CD4-positive, alpha-beta T cell treated with Interleukin-2 at 100 ng/mL for 4 hours (primary cell): ENCODE measurements at regions not wholly inside any gene's neighbourhood (a gene's known extent, or its start where the extent isn't known, plus 50 kb on each side); places are given as distances from the start of the nearest gene placed in this dataset.
A peak's percentile ranks its signal among the peaks of the same experiment; 100 is the strongest.
"Not testable (repeated sequence)": the region's sequence is repeated elsewhere in the genome, so short reads cannot be mapped to it uniquely, and the experiment has no call there.

Experiments
- DNase-seq: peaks from one replicate; pipeline ENCODE4 v3.0.0-alpha.2; 2020; ENCODE audit warnings: low spot score

DNA sequence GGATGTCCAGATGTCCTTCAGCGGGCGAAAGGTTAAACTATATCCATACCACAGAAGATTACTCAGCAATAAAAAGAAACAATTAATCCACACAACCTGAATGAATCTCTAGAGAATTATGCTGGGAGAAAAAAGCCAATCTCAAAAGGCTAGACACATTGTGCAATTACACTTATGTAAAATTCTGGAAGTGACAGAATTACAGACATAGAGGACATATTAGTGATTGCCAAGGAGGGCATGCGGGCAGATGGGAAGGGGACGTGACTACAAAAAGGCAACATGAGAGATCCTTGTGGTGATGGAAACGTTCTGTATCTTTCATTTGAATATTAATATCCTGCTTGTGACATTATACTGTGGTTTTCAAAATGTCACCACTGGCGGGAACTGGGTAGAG lies 103.5 kb upstream of the BMAL1 start:
- no peak for DNase-seq

- peak; percentile 25 for DNase-seq
These were observed 94.3 kb upstream of the BMAL1 start for GRCh38 chr11:13183094-13183825.

GRCh38 chr11:13183826-13184196 lies 93.8 kb upstream of the BMAL1 start:
- no peak for DNase-seq

DNA sequence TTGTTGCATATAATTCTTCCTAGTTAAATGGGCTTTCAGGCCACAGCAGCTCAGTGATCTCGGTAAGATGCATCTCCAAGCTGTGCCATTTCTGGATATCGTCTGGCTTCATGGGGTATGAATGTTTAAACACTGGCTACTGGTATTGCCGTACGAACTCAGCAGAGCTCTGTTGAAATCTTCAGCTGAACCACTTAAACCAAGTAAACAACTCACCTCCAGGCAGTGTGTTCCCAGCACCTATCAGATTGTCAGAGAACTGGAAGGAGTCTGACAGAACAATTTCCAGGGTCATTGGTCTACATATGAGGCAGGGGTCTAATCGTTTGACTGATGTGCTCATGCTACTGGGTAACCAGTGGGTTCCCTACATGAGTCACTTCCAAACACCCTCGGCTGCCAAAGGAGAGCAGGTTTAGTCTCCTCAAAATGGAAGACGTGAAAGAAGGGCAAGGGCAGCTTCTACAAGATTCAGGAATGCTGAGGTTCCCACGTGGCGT lies 93.2 kb upstream of the BMAL1 start:
- no peak for DNase-seq

GRCh38 chr11:13188179-13188578 lies 89.4 kb upstream of the BMAL1 start:
- no peak for DNase-seq

- DNase-seq: no peak
These were observed 87.8 kb upstream of the BMAL1 start for GRCh38 chr11:13189561-13190426.

GRCh38 chr11:13193613-13194012 lies 84.0 kb upstream of the BMAL1 start:
- no peak for DNase-seq

DNA sequence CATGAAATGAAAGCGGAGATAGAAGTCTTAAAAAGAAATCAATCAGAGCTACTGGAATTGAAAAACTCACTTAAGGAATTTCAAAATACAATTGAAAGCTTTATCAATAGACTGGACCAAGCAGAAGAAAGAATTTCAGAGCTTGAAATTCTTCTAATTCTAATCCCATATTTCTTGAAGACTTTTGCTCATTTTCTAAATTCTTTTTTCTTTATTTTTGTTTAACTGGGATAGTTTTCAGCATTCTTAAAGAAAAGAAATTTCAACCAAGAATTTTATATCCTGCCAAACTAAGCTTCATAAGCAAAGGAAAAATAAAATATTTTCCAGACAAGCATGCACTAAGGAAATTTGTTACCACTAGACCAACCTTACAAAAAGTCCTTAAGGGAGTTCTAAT lies 80.2 kb upstream of the BMAL1 start:
- not testable (repeated sequence) for DNase-seq

GRCh38 chr11:13205486-13205885 lies 72.1 kb upstream of the BMAL1 start:
- no peak for DNase-seq

GRCh38 chr11:13206086-13206640 lies 71.4 kb upstream of the BMAL1 start:
- DNase-seq: no peak

GRCh38 chr11:13207270-13207664 lies 70.3 kb upstream of the BMAL1 start:
- no peak for DNase-seq

DNA sequence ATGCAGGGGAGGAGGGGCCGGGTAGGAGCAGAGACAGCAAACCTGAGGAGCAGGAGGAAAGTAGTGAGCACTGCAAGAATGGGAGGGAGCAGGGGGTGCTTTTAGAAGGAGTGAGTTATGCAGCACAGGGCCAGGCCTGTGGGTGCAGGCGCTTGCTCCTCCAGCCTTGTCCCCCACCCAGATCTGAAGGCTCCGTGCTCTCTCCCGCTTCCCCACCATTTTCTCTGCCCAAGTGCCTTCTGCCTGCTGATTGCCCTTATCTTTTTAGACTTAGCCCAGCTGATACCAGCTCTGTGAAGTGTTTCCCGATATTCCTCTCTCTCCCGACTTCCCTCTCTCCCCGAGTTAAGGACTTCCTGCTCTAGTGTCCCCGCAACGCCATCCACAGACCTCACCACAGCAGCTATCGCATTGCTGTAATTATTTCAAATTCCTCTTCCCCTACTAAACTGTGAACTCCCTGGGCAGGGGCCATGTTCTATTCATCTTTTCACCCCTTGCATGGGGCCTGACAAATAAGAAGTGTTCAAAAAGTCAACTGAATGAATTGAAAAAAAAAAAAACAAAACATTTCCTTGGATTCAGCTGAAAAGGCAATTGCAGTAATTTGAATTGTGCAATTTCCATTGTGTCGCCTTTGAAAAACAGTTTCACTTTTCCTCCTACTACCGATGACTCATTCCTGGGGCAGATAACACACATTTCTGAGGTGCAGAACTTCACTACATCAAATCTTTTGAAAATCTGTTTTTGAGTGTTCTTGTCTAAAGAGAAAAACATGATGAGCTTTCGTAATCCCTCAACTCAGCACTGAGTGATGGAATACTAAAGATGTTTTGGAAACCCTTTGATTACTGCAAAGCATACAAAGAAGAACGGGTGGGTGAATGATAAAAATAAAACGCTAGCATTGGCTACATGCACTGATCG lies 69.7 kb upstream of the BMAL1 start:
- peak; percentile 57 for DNase-seq

- DNase-seq: no peak
These were observed 68.7 kb upstream of the BMAL1 start for GRCh38 chr11:13208921-13209320.

DNA sequence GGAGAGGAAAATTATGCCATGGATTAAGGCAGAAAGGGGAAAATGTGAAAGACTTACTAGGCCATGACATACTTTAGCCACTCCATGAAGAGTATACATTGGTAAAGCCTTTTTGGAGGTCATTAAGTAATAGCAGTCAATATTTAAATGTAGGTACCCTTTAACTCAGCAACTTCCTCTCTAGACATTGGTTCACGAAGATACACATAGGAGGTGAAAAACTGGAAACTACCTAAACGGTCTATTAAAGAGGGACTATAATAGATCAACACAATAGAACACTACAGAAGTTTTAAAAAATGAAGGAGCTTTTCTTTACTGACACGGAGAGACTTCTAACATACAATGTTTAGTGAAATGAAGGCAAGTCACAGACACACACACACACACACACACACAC lies 68.2 kb upstream of the BMAL1 start:
- no peak for DNase-seq

DNA sequence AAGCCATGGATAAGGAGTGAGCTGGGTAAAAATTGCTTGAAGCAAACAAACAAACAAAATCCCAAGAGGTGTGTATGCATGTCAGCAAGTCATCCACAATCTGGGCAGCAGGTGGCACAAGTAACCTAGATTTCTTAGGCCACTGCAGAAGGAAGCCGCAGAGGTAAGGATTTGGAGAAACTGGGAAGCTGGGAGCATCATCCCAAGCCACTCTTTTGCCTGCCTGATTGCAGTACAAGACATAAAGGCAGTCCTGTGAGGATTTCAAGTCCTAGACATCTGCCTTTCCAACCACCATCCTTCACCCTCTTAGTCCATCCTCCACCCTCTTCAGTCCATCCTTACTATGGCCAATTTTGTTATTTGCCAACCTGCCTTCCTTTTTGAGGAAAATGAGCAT lies 67.2 kb upstream of the BMAL1 start:
- peak; percentile 10 for DNase-seq

DNA sequence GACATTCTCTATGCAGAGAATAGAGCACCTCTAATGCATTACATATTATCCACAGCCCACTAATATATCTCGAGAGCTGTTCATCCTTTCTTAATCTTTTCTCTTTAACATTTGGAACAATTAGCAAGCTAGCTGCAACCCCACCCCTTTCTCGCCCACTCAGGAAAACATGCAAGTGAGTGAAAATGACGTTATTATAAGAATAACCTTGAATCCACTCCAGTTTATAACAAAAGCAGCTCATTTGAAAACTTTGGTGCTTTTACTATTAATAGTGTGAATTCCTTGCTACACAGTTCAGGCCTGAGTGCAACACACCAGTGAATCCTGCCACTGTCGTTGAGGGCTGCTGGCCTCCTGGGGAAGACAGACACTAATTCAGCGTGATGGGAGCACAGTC lies 63.3 kb upstream of the BMAL1 start:
- DNase-seq: no peak

GRCh38 chr11:13215149-13215548 lies 62.4 kb upstream of the BMAL1 start:
- DNase-seq: no peak

DNA sequence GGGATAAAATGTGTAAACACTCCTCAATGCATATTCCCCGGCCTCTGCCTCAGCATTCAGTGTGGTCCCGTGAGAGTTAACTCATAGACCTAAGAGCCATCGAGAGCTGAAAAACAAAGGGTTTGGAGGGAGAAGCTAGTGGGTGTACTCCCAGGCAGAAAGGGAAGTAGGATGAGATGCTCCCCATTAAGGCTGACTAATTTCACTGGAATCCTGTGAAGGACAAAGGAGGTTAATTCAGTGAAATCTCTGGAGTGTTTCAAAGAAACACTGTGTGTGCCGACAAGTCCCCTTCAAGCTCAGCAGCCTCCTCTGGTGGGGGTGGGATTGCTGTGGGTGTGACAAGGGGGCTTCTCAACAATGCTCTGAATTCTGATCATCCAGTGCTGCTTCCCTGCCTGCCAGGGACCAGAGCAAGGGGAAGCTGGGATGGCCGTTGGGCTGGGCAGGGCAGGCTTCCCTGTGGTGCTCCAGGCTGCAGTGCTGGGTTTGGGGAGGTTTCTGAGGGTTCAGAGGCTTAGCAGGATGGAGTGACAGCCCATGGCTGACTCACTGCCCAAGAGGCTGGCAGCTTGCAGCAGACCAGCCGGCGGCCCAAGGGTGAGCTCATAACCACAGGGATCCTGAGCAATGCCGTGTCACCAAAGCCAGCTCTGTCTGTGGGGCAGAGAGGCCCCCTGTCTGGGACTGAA lies 61.4 kb upstream of the BMAL1 start:
- DNase-seq: no peak

DNA sequence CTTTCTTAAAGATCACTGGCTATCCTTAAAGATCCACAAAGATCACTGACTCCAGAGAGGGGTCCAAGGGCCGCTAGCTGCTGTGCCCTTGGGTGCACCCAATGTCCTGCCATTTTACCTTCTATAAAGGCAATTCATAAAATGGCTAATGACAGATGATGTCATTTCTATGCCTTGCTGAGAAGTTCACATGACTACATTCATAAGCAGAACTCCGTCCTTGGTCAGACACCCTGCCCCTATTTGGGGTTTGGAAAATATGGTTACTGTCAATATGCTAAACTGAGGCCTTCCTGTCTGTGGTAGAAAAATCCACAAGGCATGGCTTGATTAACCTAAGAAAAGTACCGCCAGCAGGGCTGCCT lies 60.9 kb upstream of the BMAL1 start:
- DNase-seq: no peak

DNA sequence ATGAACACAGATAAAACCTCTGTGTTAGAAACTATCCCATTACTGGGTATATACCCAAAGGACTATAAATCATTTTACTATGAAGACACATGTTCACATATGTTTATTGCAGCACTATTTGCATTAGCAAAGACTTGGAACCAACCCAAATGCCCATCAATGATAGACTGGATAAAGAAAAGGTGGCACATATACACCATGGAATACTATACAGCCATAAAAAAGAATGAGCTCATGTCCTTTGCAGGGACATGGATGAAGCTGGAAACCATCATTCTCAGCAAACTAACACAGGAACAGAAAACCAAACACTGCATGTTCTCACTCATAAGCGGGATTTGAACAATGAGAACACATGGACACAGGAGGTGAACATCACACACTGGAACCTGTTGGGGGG lies 58.9 kb upstream of the BMAL1 start:
- DNase-seq: not testable (repeated sequence)

DNA sequence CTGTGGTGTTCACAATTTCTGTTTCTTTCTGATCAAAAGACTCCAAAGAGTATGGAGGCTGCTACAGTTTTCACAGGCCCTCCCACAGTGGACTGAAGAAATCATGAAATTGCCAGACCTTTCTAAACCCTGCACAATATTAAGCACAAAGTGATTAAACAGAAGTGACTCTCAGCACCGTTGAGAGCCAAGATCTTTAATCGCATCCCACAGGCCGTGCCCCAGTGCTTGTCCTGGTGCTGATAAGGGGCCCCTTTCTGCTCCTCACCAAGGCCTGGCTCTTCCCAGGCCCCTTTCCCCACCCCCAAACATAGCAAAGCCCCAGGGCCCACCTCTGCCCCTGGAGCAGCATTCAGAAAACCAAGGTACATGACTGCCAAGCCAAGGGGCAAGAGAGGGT lies 57.4 kb upstream of the BMAL1 start:
- no peak for DNase-seq
